Neural cell (in vitro differentiated cells): ENCODE measurements at regions not wholly inside any gene's neighbourhood (a gene's known extent, or its start where the extent isn't known, plus 50 kb on each side); places are given as distances from the start of the nearest gene placed in this dataset.

Experiments
- H2AFZ ChIP-seq: fragments of 200-600, 300-800 bp; sonication (generic), shearing (Covaris generic); 2 replicates; pipeline ENCODE4 v1.6.0; 2014; ENCODE audit warnings: low read depth, mild to moderate bottlenecking, antibody characterized with exemption, low read length, moderate library complexity
- H3F3A ChIP-seq: fragments of 200-600 bp; shearing (Covaris generic); 2 replicates; pipeline ENCODE4 v1.6.1; 2016; ENCODE audit warnings: mild to moderate bottlenecking, moderate library complexity, mixed read lengths, antibody characterized with exemption, low read length; ENCODE audit not compliant: insufficient read depth, poor library complexity, severe bottlenecking
- H3K27ac ChIP-seq: fragments of 200-600, 300-800 bp; sonication (generic), shearing (Covaris generic); 2 replicates; pipeline ENCODE4 v1.5.1; 2014; ENCODE audit warnings: mild to moderate bottlenecking, low read length, moderate library complexity
- H3K27me3 ChIP-seq: fragments of 300-800, 200-600 bp; sonication (generic), shearing (Covaris generic); 2 replicates; pipeline ENCODE4 v1.6.0; 2014; ENCODE audit warnings: mild to moderate bottlenecking, low read depth, low read length, moderate library complexity; ENCODE audit not compliant: insufficient read depth
- H3K36me3 ChIP-seq: fragments of 300-800, 200-600 bp; sonication (generic), shearing (Covaris generic); 2 replicates; pipeline ENCODE4 v1.5.1; 2014; ENCODE audit warnings: mild to moderate bottlenecking, antibody characterized with exemption, low read length, moderate library complexity; ENCODE audit not compliant: insufficient read depth
- H3K4me2 ChIP-seq: fragments of 300-800, 200-600 bp; sonication (generic), shearing (Covaris generic); 2 replicates; pipeline ENCODE4 v1.6.0; 2014; ENCODE audit warnings: mild to moderate bottlenecking, low read length
- H3K4me3 ChIP-seq: fragments of 300-800, 200-600 bp; sonication (generic), shearing (Covaris generic); 2 replicates; pipeline ENCODE4 v1.5.1; 2014; ENCODE audit warnings: mild to moderate bottlenecking, low read length, moderate library complexity
- H3K79me2 ChIP-seq: fragments of 200-600 bp; shearing (Covaris generic); replicated peaks from 2 replicates; pipeline ENCODE4 v1.6.0; 2014; ENCODE audit warnings: mild to moderate bottlenecking, low read length, moderate library complexity; ENCODE audit not compliant: insufficient read depth
- H3K9ac ChIP-seq: fragments of 300-800, 200-600 bp; sonication (generic), shearing (Covaris generic); 2 replicates; pipeline ENCODE4 v1.6.1; 2016; ENCODE audit warnings: mild to moderate bottlenecking, low read length, mixed read lengths
- H3K9me2 ChIP-seq: fragments of 200-600 bp; shearing (Covaris generic); 2 replicates; pipeline ENCODE4 v1.6.1; 2016; ENCODE audit warnings: mild to moderate bottlenecking, low read length, mixed read lengths; ENCODE audit not compliant: insufficient read depth
- H3K9me3 ChIP-seq: fragments of 200-600, 300-800 bp; sonication (generic), shearing (Covaris generic); 2 replicates; pipeline ENCODE4 v1.6.1; 2016; ENCODE audit warnings: mild to moderate bottlenecking, mixed run types, low read length, moderate library complexity, mixed read lengths
- H4K20me1 ChIP-seq: fragments of 200-600 bp; shearing (Covaris generic); 2 replicates; pipeline ENCODE4 v1.6.1; 2016; ENCODE audit warnings: mild to moderate bottlenecking, mixed run types; ENCODE audit not compliant: insufficient read depth
- EP300 ChIP-seq: fragments of 450-650 bp; conservative IDR thresholded peaks from 2 replicates; pipeline ENCODE4 v1.6.1; 2014; ENCODE audit warnings: antibody characterized with exemption, mild to moderate bottlenecking, moderate library complexity; ENCODE audit not compliant: poor library complexity, severe bottlenecking
- EZH2 ChIP-seq: fragments of 200-600, 300-800 bp; shearing (Covaris generic), sonication (generic); IDR thresholded peaks from 2 replicates; pipeline ENCODE4 v1.6.1; 2014; ENCODE audit warnings: antibody characterized with exemption, low read length, borderline replicate concordance, mild to moderate bottlenecking; ENCODE audit not compliant: insufficient read depth, poor library complexity, severe bottlenecking
- MXI1 ChIP-seq: fragments of 450-650 bp; conservative IDR thresholded peaks from 2 replicates; pipeline ENCODE4 v1.6.1; 2014; ENCODE audit warnings: antibody characterized with exemption, mild to moderate bottlenecking; ENCODE audit not compliant: poor library complexity, severe bottlenecking
- POLR2AphosphoS5 ChIP-seq: IDR thresholded peaks from 2 replicates; pipeline ENCODE4 v1.6.1; 2012
- RAD21 ChIP-seq: fragments of 450-650 bp; conservative IDR thresholded peaks from 2 replicates; pipeline ENCODE4 v1.6.1; 2014; ENCODE audit warnings: antibody characterized with exemption, mild to moderate bottlenecking, moderate library complexity
- SMC3 ChIP-seq: fragments of 450-650 bp; conservative IDR thresholded peaks from 2 replicates; pipeline ENCODE4 v1.6.1; 2014; ENCODE audit warnings: antibody characterized with exemption, mild to moderate bottlenecking, moderate library complexity; ENCODE audit not compliant: poor library complexity
- TAF1 ChIP-seq: IDR thresholded peaks from 2 replicates; pipeline ENCODE4 v1.6.1; 2012; ENCODE audit warnings: low read depth
- TF ChIP-seq, protein P1 (sequence below): fragments of 450-650 bp; IDR thresholded peaks from 2 replicates; pipeline ENCODE4 v1.5.1; 2014; ENCODE audit warnings: antibody characterized with exemption, mild to moderate bottlenecking, moderate library complexity; ENCODE audit not compliant: poor library complexity, severe bottlenecking
- TF ChIP-seq, protein P2 (sequence below): IDR thresholded peaks from 2 replicates; pipeline ENCODE4 v1.6.1; 2012; ENCODE audit warnings: borderline replicate concordance

DNA sequence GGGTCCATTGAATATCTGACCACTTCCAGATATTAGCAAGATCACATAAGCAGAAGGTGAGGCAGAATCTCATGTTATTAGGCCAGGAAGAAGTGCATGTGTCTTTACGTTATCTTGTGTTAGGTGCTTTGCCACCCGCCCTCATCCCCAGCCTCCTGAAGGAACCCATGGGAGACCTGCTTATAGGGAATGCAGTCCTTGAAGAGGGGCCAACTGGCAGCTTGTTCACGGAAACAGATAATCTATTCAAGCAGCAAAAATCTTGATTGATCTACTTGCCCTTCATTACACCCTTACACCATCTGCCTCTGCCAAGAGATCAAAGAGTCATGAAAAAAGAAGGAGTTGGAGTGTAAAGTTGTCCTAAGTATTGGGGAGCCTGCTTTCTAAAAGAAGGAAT lies 576.4 kb downstream of the HTR1B start:
- Histone ChIP-seq H3K4me3 (no peak overlapping the region), H4K20me1 (no peaks in the 10 kb centered on the region), H3K27me3 (no peaks in the 10 kb centered on the region), H3F3A (no peaks in the 10 kb centered on the region), H3K9me2 (no peaks in the 10 kb centered on the region), H3K4me2 (no peak overlapping the region), H2AFZ (no peak overlapping the region), H3K9ac (no peak overlapping the region), H3K36me3 (no peaks in the 10 kb centered on the region), H3K27ac (no peak overlapping the region), H3K9me3 (no peaks in the 10 kb centered on the region), H3K79me2 (no peaks in the 10 kb centered on the region)
- TF ChIP-seq SMC3 (no peak), TAF1 (no peak), EZH2 (no peak), RAD21 (no peak), MXI1 (no peak), POLR2AphosphoS5 (no peak), EP300 (no peak)
- TF ChIP-seq, protein P1, sequence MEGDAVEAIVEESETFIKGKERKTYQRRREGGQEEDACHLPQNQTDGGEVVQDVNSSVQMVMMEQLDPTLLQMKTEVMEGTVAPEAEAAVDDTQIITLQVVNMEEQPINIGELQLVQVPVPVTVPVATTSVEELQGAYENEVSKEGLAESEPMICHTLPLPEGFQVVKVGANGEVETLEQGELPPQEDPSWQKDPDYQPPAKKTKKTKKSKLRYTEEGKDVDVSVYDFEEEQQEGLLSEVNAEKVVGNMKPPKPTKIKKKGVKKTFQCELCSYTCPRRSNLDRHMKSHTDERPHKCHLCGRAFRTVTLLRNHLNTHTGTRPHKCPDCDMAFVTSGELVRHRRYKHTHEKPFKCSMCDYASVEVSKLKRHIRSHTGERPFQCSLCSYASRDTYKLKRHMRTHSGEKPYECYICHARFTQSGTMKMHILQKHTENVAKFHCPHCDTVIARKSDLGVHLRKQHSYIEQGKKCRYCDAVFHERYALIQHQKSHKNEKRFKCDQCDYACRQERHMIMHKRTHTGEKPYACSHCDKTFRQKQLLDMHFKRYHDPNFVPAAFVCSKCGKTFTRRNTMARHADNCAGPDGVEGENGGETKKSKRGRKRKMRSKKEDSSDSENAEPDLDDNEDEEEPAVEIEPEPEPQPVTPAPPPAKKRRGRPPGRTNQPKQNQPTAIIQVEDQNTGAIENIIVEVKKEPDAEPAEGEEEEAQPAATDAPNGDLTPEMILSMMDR = no peak
- TF ChIP-seq, protein P2, sequence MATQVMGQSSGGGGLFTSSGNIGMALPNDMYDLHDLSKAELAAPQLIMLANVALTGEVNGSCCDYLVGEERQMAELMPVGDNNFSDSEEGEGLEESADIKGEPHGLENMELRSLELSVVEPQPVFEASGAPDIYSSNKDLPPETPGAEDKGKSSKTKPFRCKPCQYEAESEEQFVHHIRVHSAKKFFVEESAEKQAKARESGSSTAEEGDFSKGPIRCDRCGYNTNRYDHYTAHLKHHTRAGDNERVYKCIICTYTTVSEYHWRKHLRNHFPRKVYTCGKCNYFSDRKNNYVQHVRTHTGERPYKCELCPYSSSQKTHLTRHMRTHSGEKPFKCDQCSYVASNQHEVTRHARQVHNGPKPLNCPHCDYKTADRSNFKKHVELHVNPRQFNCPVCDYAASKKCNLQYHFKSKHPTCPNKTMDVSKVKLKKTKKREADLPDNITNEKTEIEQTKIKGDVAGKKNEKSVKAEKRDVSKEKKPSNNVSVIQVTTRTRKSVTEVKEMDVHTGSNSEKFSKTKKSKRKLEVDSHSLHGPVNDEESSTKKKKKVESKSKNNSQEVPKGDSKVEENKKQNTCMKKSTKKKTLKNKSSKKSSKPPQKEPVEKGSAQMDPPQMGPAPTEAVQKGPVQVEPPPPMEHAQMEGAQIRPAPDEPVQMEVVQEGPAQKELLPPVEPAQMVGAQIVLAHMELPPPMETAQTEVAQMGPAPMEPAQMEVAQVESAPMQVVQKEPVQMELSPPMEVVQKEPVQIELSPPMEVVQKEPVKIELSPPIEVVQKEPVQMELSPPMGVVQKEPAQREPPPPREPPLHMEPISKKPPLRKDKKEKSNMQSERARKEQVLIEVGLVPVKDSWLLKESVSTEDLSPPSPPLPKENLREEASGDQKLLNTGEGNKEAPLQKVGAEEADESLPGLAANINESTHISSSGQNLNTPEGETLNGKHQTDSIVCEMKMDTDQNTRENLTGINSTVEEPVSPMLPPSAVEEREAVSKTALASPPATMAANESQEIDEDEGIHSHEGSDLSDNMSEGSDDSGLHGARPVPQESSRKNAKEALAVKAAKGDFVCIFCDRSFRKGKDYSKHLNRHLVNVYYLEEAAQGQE = no peak

GRCh38 chr6:76885861-76886301 lies 577.4 kb downstream of the HTR1B start:
- Histone ChIP-seq H2AFZ (no peak overlapping the region), H4K20me1 (no peaks in the 10 kb centered on the region), H3K9ac (no peak overlapping the region), H3K36me3 (no peaks in the 10 kb centered on the region), H3K4me3 (no peak overlapping the region), H3K79me2 (no peaks in the 10 kb centered on the region), H3K9me2 (no peaks in the 10 kb centered on the region), H3K4me2 (no peak overlapping the region), H3K27me3 (no peaks in the 10 kb centered on the region), H3F3A (no peaks in the 10 kb centered on the region), H3K9me3 (no peaks in the 10 kb centered on the region), H3K27ac (no peak overlapping the region)
- TF ChIP-seq EZH2 = no peak
- no peak for TF ChIP-seq MXI1
- TF ChIP-seq TAF1 = no peak
- no peak for TF ChIP-seq POLR2AphosphoS5
- TF ChIP-seq SMC3 = no peak
- no peak for TF ChIP-seq EP300
- TF ChIP-seq, protein P1 = no peak
- TF ChIP-seq RAD21 = no peak
- TF ChIP-seq, protein P2 = no peak
